ENCODE measurements at regions not wholly inside any gene's neighbourhood (a gene's known extent, or its start where the extent isn't known, plus 50 kb on each side); places are given as distances from the start of the nearest gene placed in this dataset.

GRCh38 chr6:129771678-129772077 is 61.7 kb upstream of the ARHGAP18 start:
- no peak for TF ChIP-seq CTCF (IDR thresholded peaks at IDR 0.05; ENCODE audit: insufficient read depth, low read length, poor library complexity, severe bottlenecking)
- TF ChIP-seq EZH2phosphoT487 (conservative IDR thresholded peaks at IDR 0.05; ENCODE audit: low read length) = no peak

Data from SU-DHL-6 (cell line).